Thyroid gland (tissue), 4 donors: ENCODE measurements at regions not wholly inside any gene's neighbourhood (a gene's known extent, or its start where the extent isn't known, plus 50 kb on each side); places are given as distances from the start of the nearest gene placed in this dataset.

Experiments used
- CTCF ChIP-seq, 6 experiments: fragments of 200-600 bp in 3 of 6; fragments of 450-650 bp in 3 of 6; sonication (generic) in 3 of 6; IDR thresholded peaks; one replicate each; pipeline ENCODE4 v1.5.1; 2016 to 2019; ENCODE audit warnings: antibody characterized with exemption in 6 of 6, mild to moderate bottlenecking in 2 of 6, inconsistent platforms in 1 of 6, moderate library complexity in 1 of 6
- POLR2A ChIP-seq, 2 donors: fragments of 450-650 bp; IDR thresholded peaks; one replicate each; pipeline ENCODE4 v1.6.1; 2017; ENCODE audit warnings: antibody characterized with exemption in 2 of 2, mild to moderate bottlenecking in 2 of 2, moderate library complexity in 1 of 2

- no peak for TF ChIP-seq CTCF (IDR thresholded peaks at IDR 0.05)
- no peak for TF ChIP-seq POLR2A (IDR thresholded peaks at IDR 0.05)
Observed at GRCh38 chr22:48591286-48592065, 1236.2 kb downstream of the BRD1 start.
